GM12891 (cell line): ENCODE measurements at regions not wholly inside any gene's neighbourhood (a gene's known extent, or its start where the extent isn't known, plus 50 kb on each side); places are given as distances from the start of the nearest gene placed in this dataset.
"Not testable (repeated sequence)": the region's sequence is repeated elsewhere in the genome, so short reads cannot be mapped to it uniquely, and the experiment has no call there.

ENCODE experiments used
- DNase-seq: peaks from one replicate; pipeline ENCODE4 v3.0.0; 2011; ENCODE audit warnings: low spot score; ENCODE audit not compliant: insufficient read length
- FAIRE-seq: peaks from 2 replicates; lab custom pipeline; 2011; peaks lifted over from hg19 to GRCh38; lab: Jason Lieb, UNC
- TAF1 ChIP-seq: IDR thresholded peaks from 2 replicates; pipeline ENCODE4 v1.6.1; 2011; ENCODE audit warnings: low read depth, low read length, control low read depth

GRCh38 chr7:65144557-65144956 is 138.1 kb upstream of the ERV3-1 start:
- FAIRE-seq, DNase-seq: not testable (repeated sequence)

DNA sequence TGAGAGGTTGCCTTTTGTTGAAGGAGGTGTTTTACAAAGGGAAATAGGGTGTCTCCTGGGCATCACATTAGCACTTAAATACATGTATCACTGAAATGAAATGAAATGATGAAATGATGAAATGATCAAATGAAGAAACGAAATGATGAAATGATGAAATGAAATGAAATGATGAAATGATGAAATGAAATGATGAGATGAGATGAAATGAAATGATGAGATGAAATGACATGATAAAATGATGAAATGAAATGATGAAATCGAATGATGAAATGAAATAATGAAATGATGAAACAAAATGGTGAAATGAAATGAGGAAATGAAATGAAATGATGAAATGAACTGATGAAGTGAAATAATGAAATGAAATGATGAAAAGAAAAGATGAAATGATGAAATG is 137.6 kb upstream of the ERV3-1 start:
- FAIRE-seq, DNase-seq: not testable (repeated sequence)

GRCh38 chr7:65141894-65142293 is 135.4 kb upstream of the ERV3-1 start:
- not testable (repeated sequence) for FAIRE-seq, DNase-seq

DNA sequence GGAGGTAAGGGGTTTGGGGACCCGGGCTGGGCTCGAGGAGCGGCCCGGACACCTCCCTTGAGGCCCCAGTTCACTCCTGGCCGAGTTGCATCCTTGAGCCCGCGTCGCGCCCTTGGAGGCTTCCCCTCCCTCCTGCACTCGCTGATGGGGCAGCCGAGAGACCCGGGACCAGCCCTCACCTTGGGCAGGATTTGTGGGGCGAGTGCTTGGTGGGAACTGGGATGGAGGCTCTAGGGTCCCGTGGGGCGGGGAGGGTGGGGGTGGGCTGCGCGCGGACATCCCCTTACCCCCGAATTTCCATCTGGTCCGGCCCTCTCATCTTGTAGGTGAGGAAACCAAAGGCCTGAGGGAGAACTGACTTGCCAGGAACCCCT is 134.9 kb upstream of the ERV3-1 start:
- not testable (repeated sequence) for FAIRE-seq, DNase-seq

DNA sequence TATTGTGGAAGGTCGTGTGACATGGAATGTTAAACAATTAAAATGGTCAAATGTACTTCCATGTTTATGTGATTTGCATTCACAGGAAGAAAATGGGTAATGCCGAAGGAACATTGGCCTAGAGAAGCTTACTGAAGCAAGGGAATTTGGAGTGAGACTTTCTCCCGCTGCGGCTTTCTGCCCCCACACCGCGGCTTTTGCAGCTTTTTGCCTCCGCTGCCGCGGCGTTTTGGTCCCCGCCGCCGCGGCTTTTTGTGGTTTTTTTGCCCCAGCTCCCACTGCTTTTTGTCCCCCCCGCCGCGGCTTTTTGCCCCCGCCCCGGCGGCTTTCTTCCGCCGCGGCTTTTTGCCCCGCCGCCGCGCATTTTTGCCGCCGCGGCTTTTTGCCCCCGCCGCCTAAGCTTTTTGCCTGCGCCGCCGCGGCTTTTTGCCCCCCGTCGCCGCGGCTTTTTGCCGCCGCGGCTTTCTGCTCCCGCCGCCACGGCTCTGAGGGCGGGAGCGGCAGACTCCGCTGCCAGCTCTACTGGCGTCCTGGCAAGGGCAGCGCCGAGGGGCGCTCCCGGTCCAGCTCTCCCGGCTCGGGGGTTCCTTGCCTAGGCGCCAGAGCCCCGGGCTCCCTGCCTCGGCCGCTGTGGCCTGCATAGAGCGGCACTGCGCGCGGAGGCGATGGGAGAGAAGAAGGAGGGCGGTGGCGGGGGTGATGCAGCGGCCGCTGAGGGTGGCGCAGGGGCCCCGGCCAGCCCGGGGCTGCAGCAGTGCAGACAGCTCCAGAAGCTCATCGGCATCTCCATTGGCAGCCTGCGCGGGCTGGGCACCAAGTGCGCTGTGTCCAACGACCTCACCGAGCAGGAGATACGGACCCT is 134.3 kb upstream of the ERV3-1 start:
- DNase-seq, FAIRE-seq: not testable (repeated sequence)

GRCh38 chr7:65136850-65137249 is 130.4 kb upstream of the ERV3-1 start:
- FAIRE-seq, DNase-seq: not testable (repeated sequence)

- DNase-seq, FAIRE-seq: not testable (repeated sequence)
Measured at GRCh38 chr7:65133087-65133486, 126.6 kb upstream of the ERV3-1 start.

GRCh38 chr7:65132256-65132655 is 125.8 kb upstream of the ERV3-1 start:
- DNase-seq, FAIRE-seq: not testable (repeated sequence)

- DNase-seq = not testable (repeated sequence)
Measured at GRCh38 chr7:65127364-65127763, 120.9 kb upstream of the ERV3-1 start.

DNA sequence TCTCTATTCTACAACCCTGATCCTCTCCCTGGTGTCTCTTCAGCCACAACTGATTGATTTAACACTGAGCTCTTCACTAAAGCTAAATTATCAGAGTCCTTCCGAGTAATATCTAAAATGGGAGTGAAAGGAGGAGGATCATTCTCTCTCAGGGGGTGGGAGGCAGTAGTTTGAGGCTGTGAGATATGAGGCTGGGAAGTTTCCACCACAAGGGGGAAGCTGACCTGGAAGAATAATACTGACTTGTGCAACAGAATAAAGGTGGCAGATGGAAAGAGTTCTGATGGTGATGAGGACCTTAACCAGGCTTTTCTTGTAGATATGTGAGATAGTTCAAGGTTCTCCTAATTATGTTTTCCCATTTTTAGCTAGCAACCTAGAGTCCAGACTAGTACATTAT is 118.1 kb upstream of the ERV3-1 start:
- FAIRE-seq, DNase-seq: not testable (repeated sequence)

More at GRCh38 chr7:65127364-65127763, 120.9 kb upstream of the ERV3-1 start:
- FAIRE-seq = not testable (repeated sequence)

DNA sequence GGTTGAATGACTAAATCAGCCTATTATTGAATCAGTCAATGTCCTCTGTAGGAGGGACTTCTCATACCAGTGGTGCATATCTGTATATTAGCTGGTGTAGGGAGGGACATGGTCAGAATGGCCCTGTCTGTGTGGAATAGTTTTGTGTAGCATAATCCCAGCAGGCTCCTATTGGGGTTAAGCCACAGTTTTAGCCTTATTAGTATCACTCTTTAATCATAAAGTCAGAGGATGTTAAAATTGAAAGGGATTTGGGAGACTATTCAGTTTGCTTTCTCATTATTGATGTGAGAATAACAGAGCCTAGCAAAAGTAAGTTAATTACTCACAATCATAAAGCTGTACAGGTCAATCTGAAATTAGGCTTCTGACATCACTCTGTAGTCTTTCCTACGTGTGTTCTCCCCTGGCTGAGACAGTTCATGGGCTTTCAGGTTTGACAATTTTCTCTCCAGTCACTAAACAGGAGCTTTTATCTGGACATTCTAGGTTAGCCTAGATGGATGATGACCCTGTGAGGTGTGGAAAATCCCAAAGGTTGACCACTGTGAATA is 99.2 kb upstream of the ERV3-1 start:
- DNase-seq, FAIRE-seq: not testable (repeated sequence)

DNA sequence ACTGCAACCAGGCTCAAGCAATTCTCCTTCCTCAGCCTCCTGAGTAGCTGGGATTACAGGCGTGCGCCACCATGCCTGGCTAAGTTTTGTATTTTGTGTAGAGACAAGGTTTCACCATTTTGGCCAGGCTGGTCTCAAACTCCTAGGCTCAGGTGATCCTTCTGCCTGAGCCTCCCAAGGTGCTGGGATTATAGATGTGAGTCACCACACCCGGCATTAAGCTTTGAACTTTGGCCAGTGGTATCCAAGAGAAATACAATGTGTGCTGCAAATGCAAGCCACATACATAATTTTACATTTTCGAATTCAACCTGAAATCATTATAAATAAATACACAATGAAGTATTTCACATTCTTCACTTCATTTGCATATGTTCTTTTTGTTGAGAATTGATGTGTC is 94.0 kb upstream of the ERV3-1 start:
- not testable (repeated sequence) for FAIRE-seq, DNase-seq

DNA sequence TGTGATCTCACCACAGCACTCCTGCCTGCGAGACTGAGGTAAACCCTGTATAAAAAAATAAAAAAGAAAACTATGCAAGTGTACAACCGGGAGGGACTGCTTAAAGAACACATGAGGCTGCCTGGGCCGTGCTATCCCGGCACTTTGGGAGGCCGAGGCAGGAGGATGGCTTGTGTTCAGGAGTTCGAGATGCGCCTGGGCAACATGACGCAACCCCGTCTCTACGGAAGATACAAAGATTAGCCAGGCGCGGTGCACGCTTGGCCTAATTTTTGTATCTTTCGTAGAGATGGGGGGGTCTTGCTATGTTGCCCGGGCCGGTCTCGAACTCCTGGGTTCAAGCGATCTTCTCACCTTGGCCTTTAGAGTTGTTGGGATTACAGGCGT is 75.2 kb upstream of the ERV3-1 start:
- not testable (repeated sequence) for FAIRE-seq, DNase-seq

DNA sequence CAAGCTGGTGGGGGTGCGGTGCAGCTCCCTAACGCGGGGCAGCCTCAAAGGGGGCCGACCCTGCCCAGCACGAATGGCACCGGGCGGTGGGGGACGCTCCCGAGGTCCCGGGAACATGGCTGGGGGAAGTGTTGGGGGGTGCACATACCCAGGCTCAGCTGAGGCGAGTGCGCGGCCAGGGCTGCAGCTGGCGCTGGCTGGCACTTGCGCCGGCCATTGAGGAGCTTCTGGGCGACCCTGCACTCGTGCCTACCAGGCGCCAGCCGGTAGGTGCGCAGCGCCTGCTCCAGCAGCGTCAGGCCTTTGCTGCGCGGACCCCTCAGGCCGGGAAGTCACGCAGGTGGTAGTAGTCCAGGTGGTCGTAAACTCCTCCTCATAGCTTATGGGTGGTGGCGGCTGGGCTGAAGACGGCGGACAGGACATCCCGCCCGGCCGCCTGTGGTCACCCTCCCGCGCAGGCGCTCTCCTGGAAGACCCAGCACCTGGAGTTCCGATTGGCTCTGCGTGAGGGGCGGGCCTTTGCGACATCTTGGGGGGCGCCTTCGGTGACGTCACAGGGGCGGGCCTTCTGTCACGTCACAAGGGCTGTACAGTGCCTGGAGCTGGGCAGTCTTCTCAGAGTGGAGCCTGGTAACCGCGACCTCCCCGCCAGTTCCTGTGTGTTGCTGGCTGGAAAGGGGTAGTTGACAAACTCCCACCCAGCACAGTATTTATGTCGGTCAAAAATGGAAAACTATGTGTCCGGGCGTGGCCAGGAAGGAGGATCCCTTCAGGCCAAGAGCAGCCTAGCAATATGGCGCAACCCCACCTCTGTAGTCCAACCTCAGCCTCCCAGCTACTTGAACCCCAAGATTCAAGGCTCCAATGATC is 74.5 kb upstream of the ERV3-1 start:
- peak; percentile 30; the same call in 1 of the 2 replicates for TF ChIP-seq TAF1
- DNase-seq (peak; percentile 66), FAIRE-seq (peak; percentile 80)

DNA sequence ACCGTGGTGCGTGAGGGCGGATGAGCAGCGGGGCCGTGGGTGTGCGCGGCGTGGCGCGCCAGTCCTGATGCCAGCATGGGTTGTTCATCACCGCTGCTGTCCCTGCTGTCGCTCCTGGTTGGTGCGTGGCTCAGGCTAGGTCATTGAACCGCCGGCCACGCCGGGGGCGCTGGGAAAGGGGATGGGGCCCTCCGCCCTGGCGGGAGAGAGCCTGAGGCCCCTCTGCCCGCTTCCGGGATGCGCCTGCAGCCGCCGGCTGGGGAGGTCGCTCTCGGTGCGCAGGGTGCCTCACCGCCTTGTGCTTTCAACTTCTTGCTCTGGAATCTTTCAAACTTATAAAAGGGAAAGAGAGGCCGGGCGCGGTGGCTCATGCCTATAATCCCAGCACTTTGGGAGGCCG is 68.5 kb upstream of the ERV3-1 start:
- not testable (repeated sequence) for FAIRE-seq, DNase-seq

DNA sequence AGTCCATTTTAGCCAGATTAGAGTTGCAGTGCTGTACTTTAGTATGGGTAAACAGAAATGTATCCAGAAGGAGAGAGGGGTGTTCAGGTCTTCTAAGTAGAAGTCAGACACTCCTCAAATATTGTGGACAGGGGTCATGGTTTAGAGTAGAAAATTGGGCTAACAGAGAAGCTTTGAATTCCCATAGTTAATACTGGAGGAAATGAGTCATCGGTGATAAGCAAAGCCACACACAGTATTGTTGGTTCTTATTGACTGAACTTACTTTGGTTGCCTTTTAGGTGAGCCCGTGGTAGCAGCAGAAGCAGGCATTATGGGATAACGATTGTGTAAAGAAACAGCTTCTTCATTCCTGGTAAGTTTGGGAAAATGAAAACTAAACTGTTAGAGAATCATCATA is 66.7 kb upstream of the ERV3-1 start:
- not testable (repeated sequence) for FAIRE-seq, DNase-seq

DNA sequence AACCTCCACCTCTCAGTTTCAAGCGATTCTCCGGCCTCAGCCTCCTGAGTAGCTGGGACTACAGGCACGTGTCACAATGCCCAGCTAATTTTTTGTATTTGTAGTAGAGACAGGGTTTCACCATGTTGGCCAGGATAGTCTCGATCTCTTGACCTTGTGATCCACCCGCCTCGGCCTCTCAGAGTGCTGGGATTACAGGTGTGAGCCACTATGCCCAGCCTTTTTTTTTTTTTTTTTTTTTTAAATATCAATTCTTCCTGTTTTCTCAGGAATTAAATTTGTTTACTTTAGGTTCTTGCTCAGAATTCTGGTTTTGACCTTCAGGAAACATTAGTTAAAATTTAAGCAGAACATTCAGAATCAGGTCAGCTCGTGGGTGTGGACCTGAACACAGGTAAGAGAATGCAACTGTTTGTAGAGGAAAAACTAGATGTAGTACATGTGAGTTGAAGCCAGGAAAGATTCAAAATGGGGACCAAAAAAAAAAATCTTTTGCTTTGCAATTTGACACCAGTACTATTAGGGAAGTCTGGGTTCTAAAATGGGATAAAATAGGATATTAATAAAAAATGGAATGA is 65.5 kb upstream of the ERV3-1 start:
- not testable (repeated sequence) for FAIRE-seq, DNase-seq

DNA sequence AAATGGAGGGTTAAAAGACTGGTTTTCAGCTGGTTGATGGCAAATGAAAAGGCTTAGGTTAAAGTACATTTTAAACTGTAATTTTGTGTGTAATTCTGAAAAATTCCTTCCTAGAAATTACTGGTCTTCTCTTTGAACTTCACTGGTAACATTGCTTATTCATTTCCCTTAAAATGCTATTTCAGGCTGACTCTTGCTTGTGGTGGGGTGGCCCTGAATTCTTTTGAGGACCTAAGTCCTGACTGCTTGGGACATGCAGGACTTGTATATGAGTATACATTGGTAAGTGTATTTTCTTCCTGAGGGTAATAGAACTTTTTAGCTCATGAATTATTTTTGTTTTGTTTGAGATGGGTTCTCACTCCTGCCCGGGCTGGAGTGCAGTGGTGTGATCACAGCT is 63.0 kb upstream of the ERV3-1 start:
- not testable (repeated sequence) for FAIRE-seq, DNase-seq

GRCh38 chr7:65062566-65062965 is 56.1 kb upstream of the ERV3-1 start:
- DNase-seq, FAIRE-seq: not testable (repeated sequence)
